Bone marrow (tissue), 2 donors: ENCODE measurements at regions not wholly inside any gene's neighbourhood (a gene's known extent, or its start where the extent isn't known, plus 50 kb on each side); places are given as distances from the start of the nearest gene placed in this dataset.
"Not testable (repeated sequence)": the region's sequence is repeated elsewhere in the genome, so short reads cannot be mapped to it uniquely, and the experiment has no call there.

Experiments used
- DNase-seq, 2 donors: peaks; one replicate each; lab custom pipeline; 2025; lab: John Stamatoyannopoulos, UW

DNA sequence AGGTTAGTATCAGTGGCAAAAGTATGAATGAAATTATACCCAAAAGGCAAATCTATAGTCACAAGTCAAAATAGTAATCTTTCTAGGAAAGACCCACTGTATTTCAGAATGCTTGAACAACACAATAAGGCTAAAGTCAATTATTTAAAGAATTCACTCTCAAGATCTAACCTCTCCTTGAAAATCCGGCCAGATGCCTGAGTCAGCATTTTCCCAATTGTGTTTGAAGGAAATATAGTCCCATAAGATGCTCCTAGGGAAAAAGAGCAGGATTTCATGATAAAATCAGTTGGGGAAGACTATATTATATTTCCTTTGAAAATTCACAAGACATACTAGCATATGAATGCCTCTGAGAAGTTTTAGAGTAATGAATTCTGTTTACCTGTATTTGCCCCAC, 1075.0 kb downstream of the GRM8 start:
- no peak for DNase-seq

DNA sequence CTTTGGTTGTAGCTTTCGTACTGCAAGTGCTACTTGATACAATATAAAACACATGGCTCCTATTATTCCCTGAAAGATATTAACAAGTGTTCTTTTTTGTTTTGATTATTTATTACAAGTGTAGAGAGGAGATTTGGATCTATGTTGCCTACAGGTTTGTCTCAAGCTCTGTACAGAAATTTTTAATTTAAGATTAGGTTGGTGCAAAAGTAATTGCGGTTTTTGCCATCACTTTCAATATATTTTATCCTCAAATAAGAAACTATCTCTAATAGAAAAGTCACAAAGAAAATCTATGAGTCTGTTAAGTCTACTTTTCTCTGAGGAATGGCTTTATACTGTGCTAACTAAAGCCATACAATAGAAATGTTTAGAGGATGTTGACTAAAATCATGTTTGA, 1086.1 kb downstream of the GRM8 start:
- DNase-seq = no peak

GRCh38 chr7:126163647-126164046, 1089.1 kb downstream of the GRM8 start:
- DNase-seq = no peak

DNA sequence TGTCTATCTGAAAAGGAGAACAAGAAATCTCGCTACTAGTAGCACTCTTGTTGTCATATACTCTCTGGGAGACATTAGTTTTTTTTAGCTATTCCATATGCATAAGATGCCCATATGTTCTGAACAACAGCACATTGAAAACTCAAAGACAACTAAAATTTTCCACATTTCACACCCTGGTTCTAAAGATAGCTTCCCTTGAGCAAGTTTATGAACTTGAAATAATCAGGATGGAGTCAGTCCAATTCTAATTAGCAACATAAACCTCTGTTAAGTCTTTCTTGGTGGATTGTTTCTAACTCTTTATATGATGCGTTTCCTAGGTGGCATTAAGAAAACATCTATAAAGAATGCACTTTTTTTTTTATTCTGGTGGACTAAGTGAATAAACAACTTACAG, 1095.3 kb downstream of the GRM8 start:
- no peak for DNase-seq

- DNase-seq = no peak
Observed at GRCh38 chr7:126150278-126150958, 1102.3 kb downstream of the GRM8 start.

DNA sequence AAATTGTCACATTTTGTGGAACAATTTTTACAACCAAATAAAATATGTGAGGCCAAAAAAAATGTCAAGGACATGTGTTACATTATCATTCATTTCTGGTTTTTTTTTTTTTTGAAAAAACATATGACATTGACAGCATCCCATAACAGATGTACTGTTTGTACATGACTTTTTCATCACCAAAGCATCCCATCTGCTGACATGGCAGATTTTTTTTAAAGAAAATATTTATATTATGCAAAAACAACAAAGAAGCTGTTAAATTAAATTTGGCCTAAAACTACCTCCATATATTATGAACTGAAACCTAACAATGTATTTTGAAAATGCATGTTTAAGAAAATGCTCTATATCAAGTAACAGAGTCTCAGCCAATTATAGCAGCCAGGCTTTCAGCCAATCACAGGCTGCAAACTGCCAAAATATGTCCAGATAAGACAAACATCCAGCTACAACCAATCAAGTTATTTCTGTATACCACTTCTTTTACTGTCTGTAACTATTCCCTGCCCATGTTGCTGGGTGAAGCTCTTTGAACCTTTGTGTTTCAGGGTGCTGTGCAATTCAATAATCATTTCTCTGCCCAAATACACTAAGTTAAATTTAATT, 1111.8 kb downstream of the GRM8 start:
- DNase-seq = no peak

- DNase-seq = no peak
Observed at GRCh38 chr7:126119981-126120380, 1132.8 kb downstream of the GRM8 start.

DNA sequence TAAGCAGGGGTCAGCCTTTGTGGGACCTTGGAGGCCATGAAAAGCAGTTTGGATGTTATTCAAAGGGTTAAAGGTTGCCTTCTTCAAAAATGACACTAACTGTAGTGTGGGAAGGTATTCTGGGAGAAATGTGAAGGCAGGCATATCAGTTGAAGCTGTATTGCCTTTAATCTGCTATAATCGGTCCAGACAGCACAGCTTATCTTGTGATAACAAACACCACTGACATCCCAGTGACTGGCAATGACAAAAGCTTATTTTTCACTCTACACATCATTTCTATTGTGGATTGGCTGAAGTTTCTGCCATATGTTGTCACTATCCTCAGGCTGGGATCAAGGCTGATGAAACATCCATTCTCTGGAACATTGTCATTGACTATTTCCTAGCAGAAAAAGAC, 1149.2 kb downstream of the GRM8 start:
- DNase-seq = no peak

DNA sequence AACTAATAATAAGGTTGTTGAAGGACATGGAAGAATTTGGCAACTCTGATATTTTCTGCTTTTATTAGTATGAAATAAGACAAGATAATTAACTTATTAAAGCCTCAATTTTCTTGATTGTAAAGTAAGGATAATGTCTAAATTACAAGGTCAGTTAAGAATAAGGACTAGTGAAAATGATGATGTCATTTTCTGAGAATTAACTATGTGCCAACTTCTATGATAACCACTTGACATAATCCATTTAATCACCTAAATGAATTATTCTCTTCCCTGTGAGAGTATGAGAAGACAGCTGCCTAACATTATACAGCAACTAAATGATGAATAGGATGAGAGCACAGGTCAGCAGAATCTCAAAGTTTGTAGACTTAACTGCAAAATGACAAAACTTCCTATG, 1153.4 kb upstream of the POT1 start:
- no peak for DNase-seq

DNA sequence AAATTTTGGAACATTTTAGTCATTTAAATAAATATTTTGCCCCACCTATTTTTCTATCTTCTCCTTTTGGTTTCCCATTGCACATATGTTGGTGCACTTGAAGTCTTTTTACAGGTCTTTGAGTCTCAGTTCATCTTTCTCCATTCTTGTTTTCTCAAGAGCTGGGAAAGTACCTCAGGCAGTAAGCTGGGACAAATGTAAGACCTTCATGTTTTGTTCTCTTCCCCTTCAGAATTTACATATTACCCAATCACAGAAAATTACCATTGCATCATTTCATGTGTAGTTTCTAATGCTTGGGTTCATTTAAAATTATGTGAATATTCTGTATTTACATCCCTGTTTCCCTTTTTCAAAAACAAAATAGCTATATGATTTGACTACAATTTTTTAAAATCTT, 1150.0 kb upstream of the POT1 start:
- DNase-seq = no peak

DNA sequence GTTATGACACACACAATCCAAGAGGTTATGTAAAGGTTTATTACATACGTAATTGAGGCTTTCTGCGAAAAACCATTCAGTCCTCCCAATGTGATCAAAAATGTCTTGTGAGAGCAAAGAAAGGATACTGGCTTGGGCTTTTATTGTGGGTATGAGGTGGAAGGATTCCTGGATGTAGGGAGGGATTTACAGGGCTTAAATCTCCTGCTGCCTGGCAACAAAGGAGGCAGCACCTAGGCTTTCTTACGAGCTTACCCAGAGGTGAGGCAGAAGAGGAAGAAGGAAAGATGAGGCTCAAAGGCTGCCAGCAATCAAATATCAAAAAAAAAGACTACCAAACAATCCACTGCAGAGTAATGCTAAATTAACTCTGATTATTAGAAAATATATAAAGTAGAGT, 1149.5 kb upstream of the POT1 start:
- DNase-seq = no peak

DNA sequence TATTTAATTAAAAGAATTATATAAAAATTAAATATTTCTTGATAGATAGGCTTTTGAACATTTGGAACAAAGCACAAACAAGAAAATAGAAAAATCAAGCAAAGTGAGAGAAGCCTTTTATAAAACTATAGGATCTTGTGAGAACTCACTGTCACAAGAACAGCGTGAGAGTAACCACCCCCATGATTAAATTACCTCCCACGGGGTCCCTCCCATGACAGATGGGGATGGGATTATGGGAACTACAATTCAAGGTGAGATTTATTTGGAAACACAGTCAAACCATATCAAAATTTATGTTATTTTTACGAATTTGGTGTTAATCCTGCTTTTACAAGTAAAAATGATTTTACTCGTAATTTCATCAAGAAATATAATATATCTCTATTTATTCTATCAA, 1136.1 kb upstream of the POT1 start:
- no peak for DNase-seq

- no peak for DNase-seq
Observed at GRCh38 chr7:126057979-126058378, 1128.4 kb upstream of the POT1 start.

DNA sequence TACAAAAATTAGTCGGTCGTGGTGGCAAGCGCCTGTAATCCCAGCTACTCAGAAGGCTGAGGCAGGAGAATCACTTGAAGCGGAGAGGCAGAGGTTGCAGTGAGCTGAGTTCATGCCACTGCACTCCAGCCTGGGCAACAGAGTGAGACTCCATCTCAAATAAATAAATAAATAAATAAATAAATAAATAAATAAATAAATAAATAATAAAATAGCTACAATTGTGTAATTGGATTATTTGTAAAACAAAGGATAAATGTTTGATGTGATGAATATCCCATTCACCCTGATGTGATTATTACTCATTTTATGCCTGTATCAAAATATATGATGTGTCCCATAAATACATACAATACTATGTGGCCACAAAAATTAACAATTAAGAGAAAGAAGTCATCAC, 1127.0 kb upstream of the POT1 start:
- not testable (repeated sequence) for DNase-seq

DNA sequence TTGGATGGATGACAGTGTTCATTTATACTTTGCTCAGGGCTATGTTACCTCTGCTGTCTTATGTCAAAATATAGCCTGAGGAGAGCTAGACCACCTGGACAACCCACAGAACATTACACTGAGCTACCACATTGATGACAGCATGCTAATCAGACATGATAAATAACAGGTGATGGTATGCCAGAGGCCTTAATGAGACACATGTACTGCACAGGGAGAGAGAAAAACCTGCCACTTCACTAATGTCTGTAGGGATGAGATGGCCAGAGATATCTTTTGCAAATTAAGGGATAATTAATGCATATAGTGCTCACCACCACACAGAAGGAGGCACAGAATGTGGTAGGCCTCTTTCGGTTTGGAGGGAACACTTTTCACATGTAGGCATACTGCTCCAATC, 1122.6 kb upstream of the POT1 start:
- DNase-seq = no peak

DNA sequence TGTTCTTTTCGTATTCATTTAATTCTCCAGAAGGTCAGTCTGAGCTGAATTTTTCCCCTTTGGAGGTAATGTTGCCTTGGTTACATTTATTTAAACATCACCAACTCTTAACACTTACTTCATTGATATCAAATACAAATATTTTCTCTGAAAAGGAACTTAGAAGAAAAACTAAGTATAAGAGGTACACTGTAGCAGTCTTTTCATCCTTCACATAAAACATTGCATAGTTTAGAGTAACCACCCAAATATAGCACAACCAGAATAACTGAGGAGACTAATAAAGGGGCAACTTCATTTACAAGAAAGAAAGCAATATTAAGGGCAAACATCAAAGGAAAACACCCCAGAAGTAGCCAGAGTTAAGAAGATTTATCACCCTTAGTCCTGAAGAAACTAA, 1115.0 kb upstream of the POT1 start:
- no peak for DNase-seq

GRCh38 chr7:126041472-126041871, 1111.8 kb upstream of the POT1 start:
- no peak for DNase-seq

DNA sequence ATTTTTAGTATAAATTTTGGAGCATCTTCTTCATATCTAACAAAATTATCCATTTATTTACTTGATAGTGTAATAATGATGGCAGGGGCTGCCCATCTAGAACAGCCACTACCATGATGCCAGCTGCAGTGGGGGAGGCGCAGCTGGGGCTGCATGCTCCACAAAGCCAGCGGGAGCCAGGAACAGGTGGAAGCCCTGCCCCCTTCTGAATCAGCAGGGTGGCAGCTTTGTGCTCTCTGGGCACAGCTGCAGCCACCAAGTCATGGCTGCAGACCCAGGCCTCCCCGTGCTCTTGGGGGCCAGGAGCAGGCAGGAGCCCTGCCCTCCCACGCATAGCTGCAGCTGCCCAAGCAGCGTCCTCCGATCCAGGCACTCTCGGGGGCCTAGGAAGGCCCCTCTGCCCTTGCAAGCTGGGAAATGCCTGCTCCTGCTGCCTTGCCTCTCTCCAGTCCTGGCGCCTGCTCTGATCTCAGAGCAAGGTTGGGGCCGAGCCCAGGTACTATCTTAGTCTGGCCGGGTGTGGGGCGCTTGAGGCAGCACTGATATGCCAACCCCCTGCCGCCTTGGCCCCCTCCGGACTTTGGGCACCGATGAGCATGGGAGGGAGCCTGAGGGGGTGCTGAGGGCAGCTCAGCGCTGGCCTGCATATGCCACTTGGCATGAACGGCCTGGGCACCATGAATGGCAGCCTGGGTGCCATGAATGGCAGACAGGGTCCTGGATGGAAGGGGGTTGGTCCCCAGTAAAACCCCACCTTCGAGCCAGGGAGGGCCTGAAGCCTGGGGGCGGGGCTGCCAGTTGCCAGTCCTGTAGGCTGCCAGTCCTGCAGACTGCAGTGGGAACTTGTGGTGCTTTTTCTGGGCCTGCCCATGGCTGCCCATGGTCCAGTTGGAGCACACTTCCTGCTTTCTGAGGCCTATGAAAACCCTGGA, 1110.8 kb upstream of the POT1 start:
- no peak for DNase-seq

- no peak for DNase-seq
Observed at GRCh38 chr7:126026421-126027088, 1096.9 kb upstream of the POT1 start.

GRCh38 chr7:126022452-126022851, 1092.8 kb upstream of the POT1 start:
- no peak for DNase-seq

GRCh38 chr7:126016722-126017121, 1087.1 kb upstream of the POT1 start:
- no peak for DNase-seq

DNA sequence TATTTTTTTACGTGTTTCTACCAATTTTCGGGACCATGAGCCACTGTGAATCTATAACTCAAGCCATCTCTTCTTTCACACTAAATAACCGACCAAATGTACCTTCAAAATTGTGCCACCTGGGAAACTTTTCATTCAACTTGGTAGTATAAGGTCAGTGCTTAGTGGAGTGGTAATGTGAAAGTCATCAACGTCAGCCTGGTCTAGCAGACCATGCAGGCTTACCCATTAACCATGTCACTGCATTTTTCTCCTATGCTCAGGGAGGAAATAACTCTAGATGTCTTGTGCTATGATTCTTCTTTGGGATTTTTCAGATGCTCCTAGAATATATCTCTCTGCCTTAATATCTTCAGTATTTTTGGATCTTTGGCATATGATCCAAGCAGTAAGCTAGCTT, 1075.4 kb upstream of the POT1 start:
- no peak for DNase-seq

DNA sequence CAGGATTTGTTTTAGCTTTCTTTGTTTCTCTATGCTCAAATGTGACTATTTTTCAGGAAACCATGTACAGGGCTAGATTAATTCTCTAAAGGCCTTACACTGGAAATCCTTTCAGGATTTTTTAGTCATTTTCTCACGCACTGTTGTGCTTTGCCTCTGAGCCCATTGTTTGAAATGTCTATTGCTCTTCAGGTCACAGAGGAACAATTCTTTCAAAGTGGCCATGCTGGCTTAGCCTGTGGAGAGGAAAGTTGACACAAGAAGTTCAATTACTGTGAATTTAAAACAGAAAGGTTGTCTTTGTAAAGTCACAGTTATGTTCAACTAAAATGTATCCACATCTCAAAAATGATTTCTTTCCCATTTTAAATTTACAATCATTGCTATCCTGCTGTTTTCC, 1071.7 kb upstream of the POT1 start:
- DNase-seq = no peak
